ENCODE measurements at regions not wholly inside any gene's neighbourhood (a gene's known extent, or its start where the extent isn't known, plus 50 kb on each side); places are given as distances from the start of the nearest gene placed in this dataset.
A peak's percentile ranks its signal among the peaks of the same experiment; 100 is the strongest.

GRCh38 chr6:81996414-81996813 is 243.9 kb upstream of the TENT5A start:
- ChIA-PET CTCF (interaction anchor here (0.7 to 2.2 kb wide), 2 partner anchors 10 to 177 kb away, joined by 4 to 9 read pairs; no protein-coding TSS in a partner anchor), POLR2A (no interaction called here)
- no peaks in the 10 kb centered on the region for H3K36me3 ChIP-seq (ENCODE audit: control insufficient read depth in 2 of 2, insufficient read depth in 1 of 2, low read length in 2 of 2)
- H3K9me3 ChIP-seq (ENCODE audit: control insufficient read depth, insufficient read depth, low read depth, low read length) = no peaks in the 10 kb centered on the region
- H3K27ac ChIP-seq (ENCODE audit: extremely low read depth, low read depth, low read length) = no peak overlapping the region
- H3K4me3 ChIP-seq (ENCODE audit: low read depth, low read length) = no peak overlapping the region
- H3K4me1 ChIP-seq (ENCODE audit: control insufficient read depth, insufficient read depth, low read length) = no peaks in the 10 kb centered on the region
- 0 out of 2 replicates have a peak, but pooled peaks have one; percentile 6 for TF ChIP-seq ZNF350 (tag by site-specific recombination; IDR thresholded peaks at IDR 0.05)
- TF ChIP-seq BCL6B (tag by site-specific recombination; IDR thresholded peaks at IDR 0.05) = no peak

- H3K9me3 ChIP-seq (ENCODE audit: control insufficient read depth, insufficient read depth, low read depth, low read length) = no peaks in the 10 kb centered on the region
- no peaks in the 10 kb centered on the region for H3K4me1 ChIP-seq (ENCODE audit: control insufficient read depth, insufficient read depth, low read length)
- CTCF ChIA-PET = interaction anchor here (0.7 to 2.2 kb wide), 2 partner anchors 10 to 178 kb away, joined by 4 to 9 read pairs; no protein-coding TSS in a partner anchor
- TF ChIP-seq ZNF10 (tag by site-specific recombination; IDR thresholded peaks at IDR 0.05) (no peak), PRDM6 (tag by site-specific recombination; IDR thresholded peaks at IDR 0.05) (0 out of 2 replicates have a peak, but pooled peaks have one; percentile 10), ZSCAN30 (tag by site-specific recombination; IDR thresholded peaks at IDR 0.05) (no peak), PRDM10 (tag by site-specific recombination; IDR thresholded peaks at IDR 0.05) (peak; percentile 53)
- H3K4me3 ChIP-seq (ENCODE audit: low read depth, low read length) = no peak overlapping the region
- no peaks in the 10 kb centered on the region for H3K36me3 ChIP-seq (ENCODE audit: control insufficient read depth in 2 of 2, insufficient read depth in 1 of 2, low read length in 2 of 2)
- no peak overlapping the region for H3K27ac ChIP-seq (ENCODE audit: extremely low read depth, low read depth, low read length)
- POLR2A ChIA-PET = no interaction called here
Measured at GRCh38 chr6:81995548-81996289, 243.2 kb upstream of the TENT5A start.

GRCh38 chr6:81988871-81989270 is 236.4 kb upstream of the TENT5A start:
- Histone ChIP-seq H3K36me3 (ENCODE audit: control insufficient read depth in 2 of 2, insufficient read depth in 1 of 2, low read length in 2 of 2) (no peaks in the 10 kb centered on the region), H3K4me1 (ENCODE audit: control insufficient read depth, insufficient read depth, low read length) (peaks cover 4% of the 10 kb centered on the region; the same call in 1 of the 2 replicates), H3K4me3 (ENCODE audit: low read depth, low read length) (no peak overlapping the region), H3K27ac (ENCODE audit: extremely low read depth, low read depth, low read length) (no peak overlapping the region), H3K9me3 (ENCODE audit: control insufficient read depth, insufficient read depth, low read depth, low read length) (no peaks in the 10 kb centered on the region)
- ChIA-PET POLR2A (no interaction called here), CTCF (interaction anchor here (0.6 kb wide), 1 partner anchor 21 kb away, joined by 3 read pairs; no protein-coding TSS in a partner anchor)
- TF ChIP-seq TRIM28 (IDR thresholded peaks at IDR 0.05; ENCODE audit: borderline replicate concordance, low read length) (no peak), BCL11B (tag by site-specific recombination; IDR thresholded peaks at IDR 0.05; ENCODE audit: low read depth) (no peak), ZNF549 (tag by site-specific recombination; IDR thresholded peaks at IDR 0.05) (no peak), ZNF398 (tag by site-specific recombination; IDR thresholded peaks at IDR 0.05) (no peak), ZBTB20 (tag by site-specific recombination; IDR thresholded peaks at IDR 0.05) (no peak), ZNF561 (tag by site-specific recombination; IDR thresholded peaks at IDR 0.05; ENCODE audit: borderline replicate concordance) (no peak), ZNF830 (tag by site-specific recombination; IDR thresholded peaks at IDR 0.05; ENCODE audit: low read depth) (no peak), MEIS1 (CRISPR knock-in tag; IDR thresholded peaks at IDR 0.05; ENCODE audit: borderline replicate concordance) (no peak), ZNF660 (tag by site-specific recombination; IDR thresholded peaks at IDR 0.05) (no peak), ZNF670 (tag by site-specific recombination; IDR thresholded peaks at IDR 0.05; ENCODE audit: low read depth) (no peak), ZNF555 (tag by site-specific recombination; conservative IDR thresholded peaks at IDR 0.05) (no peak), ZNF639 (tag by site-specific recombination; IDR thresholded peaks at IDR 0.05) (no peak)

Measured in HEK293 (cell line).